ENCODE measurements at regions not wholly inside any gene's neighbourhood (a gene's known extent, or its start where the extent isn't known, plus 50 kb on each side); places are given as distances from the start of the nearest gene placed in this dataset.

DNA sequence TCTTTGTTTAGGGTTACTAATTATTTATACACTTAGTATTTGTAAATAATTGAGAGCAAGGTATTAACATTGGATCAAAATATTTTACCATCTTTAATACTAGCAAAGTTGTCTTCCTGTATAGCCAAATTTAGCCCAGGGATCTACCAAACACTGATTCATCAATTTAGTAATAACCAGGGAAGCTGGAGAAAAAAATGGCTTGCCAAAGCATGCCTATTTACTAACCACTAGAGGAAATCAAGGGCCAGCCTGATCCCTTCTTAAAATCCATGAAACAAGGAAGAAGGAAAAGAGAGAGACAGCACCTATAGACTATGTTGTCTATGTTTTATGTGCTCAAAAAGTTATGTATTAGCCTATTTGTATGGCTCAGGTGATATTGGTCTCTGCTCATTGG lies 450.3 kb upstream of the GJE1 start:
- Histone ChIP-seq H3K4me1 (ENCODE audit: control insufficient read depth, insufficient read depth, low read length) (no peaks in the 10 kb centered on the region), H3K36me3 (ENCODE audit: control insufficient read depth, insufficient read depth, low read length) (no peaks in the 10 kb centered on the region), H3K9me3 (ENCODE audit: control insufficient read depth, low read depth, low read length) (no peaks in the 10 kb centered on the region), H3K27ac (ENCODE audit: low read length) (no peak overlapping the region), H3K27me3 (ENCODE audit: control insufficient read depth, insufficient read depth, low read length) (no peaks in the 10 kb centered on the region), H3K4me3 (ENCODE audit: low read length) (no peak overlapping the region)
- no peak for DNase-seq

DNA sequence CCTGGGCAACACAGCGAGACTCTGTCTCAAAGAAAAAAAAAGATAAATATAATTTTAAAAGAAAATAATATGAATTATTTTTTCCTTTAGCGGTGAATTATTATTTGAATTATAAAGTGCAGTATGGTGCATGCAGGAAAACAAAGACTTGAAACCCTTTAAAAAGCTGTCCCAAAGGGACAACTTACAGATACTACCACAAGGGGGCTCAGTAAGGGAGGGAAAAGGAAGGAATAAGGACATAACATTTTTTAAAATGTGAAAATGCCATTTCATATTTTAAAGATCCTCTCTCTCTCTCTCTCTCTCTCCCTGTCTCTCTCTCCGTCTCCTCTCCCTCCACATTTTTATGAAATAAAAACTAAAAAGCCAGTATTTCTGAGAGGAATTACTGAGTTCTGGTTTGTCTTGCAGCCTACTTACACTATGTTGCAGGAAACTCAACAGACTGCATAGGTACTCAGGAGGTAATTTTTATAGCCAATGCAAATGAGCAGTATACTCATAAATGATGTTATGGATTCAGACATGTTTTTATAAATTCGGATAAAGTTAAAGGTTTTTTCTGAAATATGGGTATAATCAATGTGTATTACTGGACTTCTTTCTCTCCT lies 455.0 kb upstream of the GJE1 start:
- Histone ChIP-seq H3K9me3 (ENCODE audit: control insufficient read depth, low read depth, low read length) (no peaks in the 10 kb centered on the region), H3K4me3 (ENCODE audit: low read length) (no peak overlapping the region), H3K27me3 (ENCODE audit: control insufficient read depth, insufficient read depth, low read length) (no peaks in the 10 kb centered on the region), H3K4me1 (ENCODE audit: control insufficient read depth, insufficient read depth, low read length) (no peaks in the 10 kb centered on the region), H3K36me3 (ENCODE audit: control insufficient read depth, insufficient read depth, low read length) (no peaks in the 10 kb centered on the region), H3K27ac (ENCODE audit: low read length) (no peak overlapping the region)
- no peak for DNase-seq
- WGBS (ENCODE audit: insufficient coverage, low lambda C conversion rate), result 14% methylated on average over 2 of the region's 4 CpGs

DNA sequence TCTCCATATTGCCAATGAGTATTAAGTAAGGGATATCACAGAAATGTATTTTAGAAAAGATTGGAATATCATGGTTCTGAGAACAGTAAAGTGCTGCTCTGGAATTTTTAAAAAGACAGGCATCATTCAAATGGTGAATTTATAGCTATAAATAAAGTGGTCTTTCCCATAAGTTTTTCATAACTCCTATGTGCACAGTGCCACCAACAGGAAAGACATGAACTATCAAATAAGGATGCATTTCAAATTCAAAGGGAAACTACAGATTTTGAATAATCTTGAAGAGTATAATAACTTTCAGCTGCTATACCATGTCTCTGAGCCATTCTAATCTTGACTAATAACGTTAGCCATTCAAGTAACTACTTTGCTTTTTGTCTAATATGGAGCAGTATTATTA lies 456.8 kb upstream of the GJE1 start:
- Histone ChIP-seq H3K27me3 (ENCODE audit: control insufficient read depth, insufficient read depth, low read length) (no peaks in the 10 kb centered on the region), H3K9me3 (ENCODE audit: control insufficient read depth, low read depth, low read length) (no peaks in the 10 kb centered on the region), H3K4me3 (ENCODE audit: low read length) (no peak overlapping the region), H3K36me3 (ENCODE audit: control insufficient read depth, insufficient read depth, low read length) (no peaks in the 10 kb centered on the region), H3K4me1 (ENCODE audit: control insufficient read depth, insufficient read depth, low read length) (no peaks in the 10 kb centered on the region), H3K27ac (ENCODE audit: low read length) (no peak overlapping the region)
- no peak for DNase-seq
- WGBS (ENCODE audit: insufficient coverage, low lambda C conversion rate), result 100% methylated on average over 1 of the region's 1 CpG

DNA sequence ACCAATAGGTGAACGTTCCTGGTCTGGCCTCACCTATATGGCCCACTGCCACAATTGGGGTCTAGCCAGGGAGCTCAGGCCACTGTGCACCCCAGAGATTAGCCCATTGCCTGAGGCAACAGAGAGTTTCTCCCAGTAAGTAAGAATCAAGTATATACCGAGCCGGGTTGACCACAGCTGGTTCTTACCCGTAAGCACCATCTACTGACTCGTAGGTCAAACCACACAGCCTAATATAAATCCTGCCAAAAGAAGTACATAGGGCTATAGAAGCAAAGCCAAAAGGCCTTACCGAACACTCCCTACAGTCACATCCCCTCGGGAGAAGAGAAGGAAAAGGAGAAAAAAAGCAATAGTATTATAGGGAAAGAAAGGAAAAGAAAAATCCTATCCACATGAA lies 463.6 kb upstream of the GJE1 start:
- Histone ChIP-seq H3K27ac (ENCODE audit: low read length) (no peak overlapping the region), H3K4me3 (ENCODE audit: low read length) (no peak overlapping the region), H3K9me3 (ENCODE audit: control insufficient read depth, low read depth, low read length) (no peaks in the 10 kb centered on the region), H3K4me1 (ENCODE audit: control insufficient read depth, insufficient read depth, low read length) (no peaks in the 10 kb centered on the region), H3K27me3 (ENCODE audit: control insufficient read depth, insufficient read depth, low read length) (no peaks in the 10 kb centered on the region), H3K36me3 (ENCODE audit: control insufficient read depth, insufficient read depth, low read length) (no peaks in the 10 kb centered on the region)
- 100% methylated on average over 1 of the region's 7 CpGs for WGBS (ENCODE audit: insufficient coverage, low lambda C conversion rate)
- DNase-seq, result no peak

DNA sequence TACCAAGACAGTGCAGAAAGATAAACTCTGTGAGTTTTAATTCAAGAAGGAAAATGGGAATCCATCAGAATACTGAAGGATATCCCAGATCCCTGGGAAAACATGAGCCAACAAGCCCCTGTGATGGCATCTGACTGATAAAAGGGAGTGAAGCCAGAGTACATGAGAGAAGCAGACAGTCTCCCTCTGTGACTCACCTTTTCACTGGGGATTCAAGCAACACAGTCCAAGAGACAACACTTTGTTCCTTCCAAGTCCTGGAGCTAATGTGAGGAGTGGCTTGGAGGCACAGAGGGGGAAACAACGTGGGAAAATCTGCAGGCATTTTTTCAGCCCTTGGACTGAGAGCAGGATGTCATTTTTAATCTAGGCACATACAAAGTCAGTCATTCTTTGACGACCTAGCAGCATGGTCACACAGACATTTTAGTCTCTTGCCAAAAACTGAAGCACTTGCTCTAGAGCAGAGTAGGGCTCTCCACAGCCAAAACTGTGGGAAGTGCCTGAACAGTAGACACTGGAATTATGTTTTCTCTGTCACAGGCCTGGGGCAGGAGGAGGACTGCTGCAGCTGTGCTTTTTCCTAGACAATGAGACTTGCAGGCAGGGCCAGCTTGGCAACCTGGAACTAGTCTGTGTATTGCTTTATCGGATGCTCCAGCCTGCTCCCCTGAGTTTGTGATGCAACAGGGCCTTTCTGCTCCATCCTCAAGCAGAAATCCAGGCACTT lies 465.0 kb upstream of the GJE1 start:
- no peak for DNase-seq
- no peaks in the 10 kb centered on the region for H3K27me3 ChIP-seq (ENCODE audit: control insufficient read depth, insufficient read depth, low read length)
- H3K27ac ChIP-seq (ENCODE audit: low read length), result no peak overlapping the region
- H3K36me3 ChIP-seq (ENCODE audit: control insufficient read depth, insufficient read depth, low read length), result no peaks in the 10 kb centered on the region
- H3K9me3 ChIP-seq (ENCODE audit: control insufficient read depth, low read depth, low read length), result no peaks in the 10 kb centered on the region
- H3K4me3 ChIP-seq (ENCODE audit: low read length), result no peak overlapping the region
- no CpG with 5 or more reads among the region's 3 CpGs for WGBS (ENCODE audit: insufficient coverage, low lambda C conversion rate)
- no peaks in the 10 kb centered on the region for H3K4me1 ChIP-seq (ENCODE audit: control insufficient read depth, insufficient read depth, low read length)

DNA sequence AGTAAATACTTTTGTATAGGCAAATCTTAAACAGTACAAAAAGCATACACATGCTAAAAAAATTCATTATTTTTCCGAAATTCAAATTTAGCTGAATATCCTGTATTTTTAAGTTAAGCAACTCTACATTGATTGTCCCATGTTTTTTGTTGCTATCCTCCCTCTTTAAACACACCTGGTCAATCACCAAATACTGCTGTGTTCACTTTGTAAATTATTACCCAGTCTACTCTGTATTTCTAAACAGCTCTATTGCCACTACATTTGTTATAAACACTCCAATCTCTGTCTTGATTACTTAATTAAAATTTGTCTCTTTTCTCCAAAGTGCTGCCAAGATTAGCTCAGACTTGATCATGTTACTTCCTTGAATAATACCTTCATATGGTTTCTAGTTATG lies 466.5 kb upstream of the GJE1 start:
- H3K9me3 ChIP-seq (ENCODE audit: control insufficient read depth, low read depth, low read length), result no peaks in the 10 kb centered on the region
- H3K4me1 ChIP-seq (ENCODE audit: control insufficient read depth, insufficient read depth, low read length), result no peaks in the 10 kb centered on the region
- no peak for DNase-seq
- 100% methylated on average over 1 of the region's 1 CpG for WGBS (ENCODE audit: insufficient coverage, low lambda C conversion rate)
- H3K4me3 ChIP-seq (ENCODE audit: low read length), result no peak overlapping the region
- no peaks in the 10 kb centered on the region for H3K36me3 ChIP-seq (ENCODE audit: control insufficient read depth, insufficient read depth, low read length)
- H3K27me3 ChIP-seq (ENCODE audit: control insufficient read depth, insufficient read depth, low read length), result no peaks in the 10 kb centered on the region
- H3K27ac ChIP-seq (ENCODE audit: low read length), result no peak overlapping the region

DNA sequence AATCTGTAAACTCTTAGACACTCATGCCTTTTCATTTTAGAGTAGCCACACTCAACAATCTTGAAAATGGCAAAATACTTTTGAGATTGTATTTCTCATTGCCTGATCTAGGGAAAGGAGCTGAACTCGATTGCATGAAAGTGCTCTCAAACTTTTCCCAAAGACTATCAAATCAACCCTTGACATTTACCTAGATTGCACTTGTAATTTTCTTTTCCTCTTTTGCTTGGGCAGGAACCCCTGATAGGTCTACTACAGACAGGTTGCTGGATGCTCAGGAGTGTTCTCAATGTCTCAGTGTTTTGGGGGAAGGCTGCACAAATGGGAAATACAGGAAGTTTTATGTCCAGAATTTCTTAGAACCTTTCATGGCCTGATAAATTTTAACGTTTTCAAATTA lies 468.0 kb upstream of the GJE1 start:
- 89% methylated on average over 1 of the region's 2 CpGs for WGBS (ENCODE audit: insufficient coverage, low lambda C conversion rate)
- Histone ChIP-seq H3K27me3 (ENCODE audit: control insufficient read depth, insufficient read depth, low read length) (no peaks in the 10 kb centered on the region), H3K27ac (ENCODE audit: low read length) (no peak overlapping the region), H3K36me3 (ENCODE audit: control insufficient read depth, insufficient read depth, low read length) (no peaks in the 10 kb centered on the region), H3K4me3 (ENCODE audit: low read length) (no peak overlapping the region), H3K9me3 (ENCODE audit: control insufficient read depth, low read depth, low read length) (no peaks in the 10 kb centered on the region), H3K4me1 (ENCODE audit: control insufficient read depth, insufficient read depth, low read length) (no peaks in the 10 kb centered on the region)
- no peak for DNase-seq

DNA sequence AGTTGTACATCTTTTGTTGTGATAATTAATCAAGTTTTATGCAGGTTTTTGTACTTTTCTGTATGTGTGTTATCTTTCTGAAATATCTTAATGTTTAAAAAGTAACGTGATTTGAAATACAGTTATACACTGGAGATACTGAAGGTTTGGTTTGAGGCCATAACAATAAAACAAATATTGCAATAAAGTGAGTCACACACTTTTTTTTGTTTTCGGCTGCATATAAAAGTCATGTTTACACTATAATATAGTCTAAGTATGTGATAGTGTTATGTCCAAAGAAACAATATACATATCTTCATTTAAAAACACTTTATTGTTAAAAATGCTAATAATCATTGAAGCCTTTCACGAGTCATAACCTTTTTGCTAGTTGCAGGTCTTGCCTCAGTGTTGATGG lies 473.1 kb upstream of the GJE1 start:
- Histone ChIP-seq H3K27ac (ENCODE audit: low read length) (no peak overlapping the region), H3K4me3 (ENCODE audit: low read length) (no peak overlapping the region), H3K4me1 (ENCODE audit: control insufficient read depth, insufficient read depth, low read length) (no peaks in the 10 kb centered on the region), H3K9me3 (ENCODE audit: control insufficient read depth, low read depth, low read length) (no peaks in the 10 kb centered on the region), H3K36me3 (ENCODE audit: control insufficient read depth, insufficient read depth, low read length) (no peaks in the 10 kb centered on the region), H3K27me3 (ENCODE audit: control insufficient read depth, insufficient read depth, low read length) (no peaks in the 10 kb centered on the region)
- WGBS (ENCODE audit: insufficient coverage, low lambda C conversion rate), result 100% methylated on average over 1 of the region's 3 CpGs
- DNase-seq, result no peak

DNA sequence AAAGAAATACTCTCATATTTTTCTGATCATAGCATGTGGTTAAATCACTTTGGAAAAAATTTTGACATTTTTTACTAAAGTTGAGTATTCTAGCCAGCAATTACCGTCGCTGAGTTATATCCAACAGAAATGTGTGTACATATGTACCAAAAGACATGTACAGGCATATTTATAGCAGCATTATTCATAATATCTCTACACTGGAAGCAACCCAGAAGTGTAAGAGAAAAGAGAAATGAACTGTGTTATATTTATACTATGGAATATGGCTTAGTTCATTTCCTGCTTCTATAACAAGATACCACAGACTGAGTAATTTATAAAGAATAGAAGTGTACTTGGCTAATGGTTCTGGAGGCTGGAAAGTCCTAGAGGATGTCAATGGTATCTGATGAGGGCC lies 474.0 kb upstream of the GJE1 start:
- no peak for DNase-seq
- no peak overlapping the region for H3K4me3 ChIP-seq (ENCODE audit: low read length)
- 100% methylated on average over 2 of the region's 2 CpGs for WGBS (ENCODE audit: insufficient coverage, low lambda C conversion rate)

DNA sequence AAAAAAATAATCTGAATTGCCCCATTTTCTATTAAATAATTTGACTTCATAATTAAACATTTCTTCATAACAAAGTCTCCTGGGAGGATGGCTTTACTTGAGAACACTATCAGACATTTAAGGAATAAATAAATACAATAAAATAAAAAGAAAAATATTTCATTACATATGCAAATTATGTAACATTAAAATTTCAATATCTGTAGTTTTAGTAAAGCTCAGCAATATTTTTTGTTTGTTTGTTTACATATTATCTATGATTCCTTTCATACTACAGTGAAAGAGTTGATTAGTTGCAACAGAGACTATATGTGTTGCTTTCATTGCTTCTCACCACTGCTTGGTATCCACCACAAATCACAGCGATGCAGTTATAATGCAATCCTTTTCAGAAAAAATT lies 474.9 kb upstream of the GJE1 start:
- no peaks in the 10 kb centered on the region for H3K4me1 ChIP-seq (ENCODE audit: control insufficient read depth, insufficient read depth, low read length)
- no peak for DNase-seq
- H3K27me3 ChIP-seq (ENCODE audit: control insufficient read depth, insufficient read depth, low read length), result no peaks in the 10 kb centered on the region
- no peaks in the 10 kb centered on the region for H3K9me3 ChIP-seq (ENCODE audit: control insufficient read depth, low read depth, low read length)
- H3K4me3 ChIP-seq (ENCODE audit: low read length), result no peak overlapping the region
- no CpG with 5 or more reads among the region's 1 CpG for WGBS (ENCODE audit: insufficient coverage, low lambda C conversion rate)
- no peak overlapping the region for H3K27ac ChIP-seq (ENCODE audit: low read length)
- no peaks in the 10 kb centered on the region for H3K36me3 ChIP-seq (ENCODE audit: control insufficient read depth, insufficient read depth, low read length)

More for the DNA sequence above, 474.0 kb upstream of the GJE1 start:
- Histone ChIP-seq H3K4me1 (ENCODE audit: control insufficient read depth, insufficient read depth, low read length) (no peaks in the 10 kb centered on the region), H3K9me3 (ENCODE audit: control insufficient read depth, low read depth, low read length) (no peaks in the 10 kb centered on the region), H3K27ac (ENCODE audit: low read length) (no peak overlapping the region), H3K27me3 (ENCODE audit: control insufficient read depth, insufficient read depth, low read length) (no peaks in the 10 kb centered on the region), H3K36me3 (ENCODE audit: control insufficient read depth, insufficient read depth, low read length) (no peaks in the 10 kb centered on the region)

DNA sequence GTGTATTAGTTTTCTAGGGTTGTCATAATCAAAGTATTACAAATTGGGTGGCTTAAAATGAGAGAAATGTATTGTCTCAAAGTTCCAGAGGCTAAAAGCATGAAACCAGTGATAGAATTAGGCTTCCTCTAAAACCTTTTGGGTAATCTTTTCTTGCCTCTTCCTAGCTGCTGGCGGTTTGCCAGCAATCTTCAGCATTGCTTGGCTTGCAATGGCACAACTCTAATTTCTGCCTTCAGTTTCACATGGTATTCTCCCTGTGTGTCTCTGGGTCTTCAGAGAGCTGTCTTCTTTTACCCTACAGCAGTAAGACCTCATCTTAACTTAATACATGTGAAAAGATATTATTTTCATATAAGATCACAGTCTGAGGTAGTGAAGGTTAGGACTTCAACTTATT lies 479.1 kb upstream of the GJE1 start:
- no peaks in the 10 kb centered on the region for H3K4me1 ChIP-seq (ENCODE audit: control insufficient read depth, insufficient read depth, low read length)
- no peak overlapping the region for H3K27ac ChIP-seq (ENCODE audit: low read length)
- no peaks in the 10 kb centered on the region for H3K27me3 ChIP-seq (ENCODE audit: control insufficient read depth, insufficient read depth, low read length)
- DNase-seq, result no peak
- no CpG with 5 or more reads among the region's 1 CpG for WGBS (ENCODE audit: insufficient coverage, low lambda C conversion rate)
- H3K9me3 ChIP-seq (ENCODE audit: control insufficient read depth, low read depth, low read length), result no peaks in the 10 kb centered on the region
- H3K36me3 ChIP-seq (ENCODE audit: control insufficient read depth, insufficient read depth, low read length), result no peaks in the 10 kb centered on the region
- H3K4me3 ChIP-seq (ENCODE audit: low read length), result no peak overlapping the region

All from large intestine (tissue), 3 donors.